ENCODE measurements at regions not wholly inside any gene's neighbourhood (a gene's known extent, or its start where the extent isn't known, plus 50 kb on each side); places are given as distances from the start of the nearest gene placed in this dataset.

GRCh38 chrX:150234126-150234525 lies 129.0 kb upstream of the MAMLD1 start:
- ATAC-seq (ENCODE audit: insufficient read depth, low FRiP score) (no peak), DNase-seq (no peak)
- Histone ChIP-seq H3K9me3 (ENCODE audit: control insufficient read depth in 4 of 4, insufficient read depth in 3 of 4, low read length in 3 of 4) (peaks cover 0 to 4% (median 1%) of the 10 kb centered on the region in 4 donors), H3K27ac (ENCODE audit: low read depth in 1 of 2, low read length in 1 of 2) (no peak overlapping the region), H3K36me3 (ENCODE audit: control insufficient read depth in 4 of 4, insufficient read depth in 4 of 4, low read length in 4 of 4) (no peaks in the 10 kb centered on the region), H3K9ac (ENCODE audit: insufficient read depth in 1 of 2, low read length in 2 of 2) (no peak overlapping the region), H3K4me1 (ENCODE audit: control insufficient read depth in 5 of 5, insufficient read depth in 5 of 5, low read length in 5 of 5) (no peaks in the 10 kb centered on the region), H3K4me3 (no peak overlapping the region), H3K27me3 (ENCODE audit: control insufficient read depth in 3 of 3, insufficient read depth in 3 of 3, low read length in 2 of 3) (no peaks in the 10 kb centered on the region)
- TF ChIP-seq, protein P1, sequence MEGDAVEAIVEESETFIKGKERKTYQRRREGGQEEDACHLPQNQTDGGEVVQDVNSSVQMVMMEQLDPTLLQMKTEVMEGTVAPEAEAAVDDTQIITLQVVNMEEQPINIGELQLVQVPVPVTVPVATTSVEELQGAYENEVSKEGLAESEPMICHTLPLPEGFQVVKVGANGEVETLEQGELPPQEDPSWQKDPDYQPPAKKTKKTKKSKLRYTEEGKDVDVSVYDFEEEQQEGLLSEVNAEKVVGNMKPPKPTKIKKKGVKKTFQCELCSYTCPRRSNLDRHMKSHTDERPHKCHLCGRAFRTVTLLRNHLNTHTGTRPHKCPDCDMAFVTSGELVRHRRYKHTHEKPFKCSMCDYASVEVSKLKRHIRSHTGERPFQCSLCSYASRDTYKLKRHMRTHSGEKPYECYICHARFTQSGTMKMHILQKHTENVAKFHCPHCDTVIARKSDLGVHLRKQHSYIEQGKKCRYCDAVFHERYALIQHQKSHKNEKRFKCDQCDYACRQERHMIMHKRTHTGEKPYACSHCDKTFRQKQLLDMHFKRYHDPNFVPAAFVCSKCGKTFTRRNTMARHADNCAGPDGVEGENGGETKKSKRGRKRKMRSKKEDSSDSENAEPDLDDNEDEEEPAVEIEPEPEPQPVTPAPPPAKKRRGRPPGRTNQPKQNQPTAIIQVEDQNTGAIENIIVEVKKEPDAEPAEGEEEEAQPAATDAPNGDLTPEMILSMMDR (IDR thresholded peaks at IDR 0.05; ENCODE audit: control extremely low read depth, extremely low read depth), result no peak
- WGBS, 2 donors, result 73 to 86% methylated on average over 3 of the region's 3 CpGs

DNA sequence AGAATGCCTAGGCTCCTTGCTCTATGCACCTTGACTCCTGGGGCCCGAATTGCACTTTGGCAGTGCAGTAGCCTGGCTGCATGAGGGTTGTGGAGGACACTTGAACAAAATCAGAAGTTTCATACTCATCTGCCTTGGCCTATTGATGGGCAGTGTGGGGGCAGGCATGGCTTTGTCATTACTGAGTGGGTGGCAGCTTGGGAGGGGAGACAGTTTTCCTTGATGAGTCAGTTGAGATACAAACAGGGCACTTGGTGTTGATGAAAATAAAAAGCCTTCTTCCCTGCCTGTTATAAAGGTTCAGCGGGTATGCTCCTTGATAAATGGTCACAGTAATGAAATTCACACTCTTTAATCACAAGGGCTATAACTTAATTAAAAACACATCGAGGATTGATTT lies 126.8 kb upstream of the MAMLD1 start:
- WGBS, 2 donors, result 71 to 98% methylated on average over 3 of the region's 3 CpGs
- ATAC-seq (ENCODE audit: insufficient read depth, low FRiP score) (no peak), DNase-seq (no peak)
- H3K9ac ChIP-seq (ENCODE audit: insufficient read depth in 1 of 2, low read length in 2 of 2), result no peak overlapping the region
- no peak overlapping the region for H3K4me3 ChIP-seq
- H3K36me3 ChIP-seq (ENCODE audit: control insufficient read depth in 4 of 4, insufficient read depth in 4 of 4, low read length in 4 of 4), result no peaks in the 10 kb centered on the region
- no peaks in the 10 kb centered on the region for H3K4me1 ChIP-seq (ENCODE audit: control insufficient read depth in 5 of 5, insufficient read depth in 5 of 5, low read length in 5 of 5)
- H3K27ac ChIP-seq (ENCODE audit: low read depth in 1 of 2, low read length in 1 of 2), result no peak overlapping the region
- peaks cover 0 to 4% (median 1%) of the 10 kb centered on the region in 4 donors for H3K9me3 ChIP-seq (ENCODE audit: control insufficient read depth in 4 of 4, insufficient read depth in 3 of 4, low read length in 3 of 4)
- no peaks in the 10 kb centered on the region for H3K27me3 ChIP-seq (ENCODE audit: control insufficient read depth in 3 of 3, insufficient read depth in 3 of 3, low read length in 2 of 3)
- TF ChIP-seq, protein P1 (IDR thresholded peaks at IDR 0.05; ENCODE audit: control extremely low read depth, extremely low read depth), result no peak

- no peak overlapping the region for H3K27ac ChIP-seq (ENCODE audit: low read depth in 1 of 2, low read length in 1 of 2)
- H3K9me3 ChIP-seq (ENCODE audit: control insufficient read depth in 4 of 4, insufficient read depth in 3 of 4, low read length in 3 of 4), result peaks cover 0 to 2% (median under 1%) of the 10 kb centered on the region in 4 donors
- H3K36me3 ChIP-seq (ENCODE audit: control insufficient read depth in 4 of 4, insufficient read depth in 4 of 4, low read length in 4 of 4), result no peaks in the 10 kb centered on the region
- ATAC-seq (ENCODE audit: insufficient read depth, low FRiP score) (no peak), DNase-seq (no peak)
- no peak overlapping the region for H3K9ac ChIP-seq (ENCODE audit: insufficient read depth in 1 of 2, low read length in 2 of 2)
- TF ChIP-seq, protein P1 (IDR thresholded peaks at IDR 0.05; ENCODE audit: control extremely low read depth, extremely low read depth), result no peak
- no peak overlapping the region for H3K4me3 ChIP-seq
- WGBS, 2 donors, result 62 to 76% methylated on average over 6 of the region's 6 CpGs
- no peaks in the 10 kb centered on the region for H3K27me3 ChIP-seq (ENCODE audit: control insufficient read depth in 3 of 3, insufficient read depth in 3 of 3, low read length in 2 of 3)
- H3K4me1 ChIP-seq (ENCODE audit: control insufficient read depth in 5 of 5, insufficient read depth in 5 of 5, low read length in 5 of 5), result no peaks in the 10 kb centered on the region
These were observed 124.3 kb upstream of the MAMLD1 start for GRCh38 chrX:150238632-150239382.
